ENCODE measurements at regions not wholly inside any gene's neighbourhood (a gene's known extent, or its start where the extent isn't known, plus 50 kb on each side); places are given as distances from the start of the nearest gene placed in this dataset.

DNA sequence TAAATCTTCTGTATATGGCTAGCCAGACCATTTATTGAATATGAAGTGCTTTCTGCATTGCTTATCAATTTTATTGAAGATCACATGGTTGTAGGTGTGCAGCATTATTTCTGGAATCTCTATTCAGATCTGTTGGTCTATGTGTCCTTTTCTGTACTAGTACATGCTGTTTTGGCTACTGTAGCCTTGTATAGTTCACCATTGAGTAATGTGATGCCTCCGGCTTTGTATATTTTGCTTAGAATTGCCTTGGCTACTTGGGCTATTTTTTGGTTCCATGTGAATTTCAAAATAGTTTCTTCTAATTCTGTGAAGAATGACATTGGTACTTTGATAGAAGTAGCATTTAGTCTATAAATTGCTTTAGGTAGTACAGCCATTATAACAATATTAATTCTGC lies 1187.2 kb downstream of the XPNPEP1 start:
- H3K27ac ChIP-seq, result no peak overlapping the region
- TF ChIP-seq, protein P1, sequence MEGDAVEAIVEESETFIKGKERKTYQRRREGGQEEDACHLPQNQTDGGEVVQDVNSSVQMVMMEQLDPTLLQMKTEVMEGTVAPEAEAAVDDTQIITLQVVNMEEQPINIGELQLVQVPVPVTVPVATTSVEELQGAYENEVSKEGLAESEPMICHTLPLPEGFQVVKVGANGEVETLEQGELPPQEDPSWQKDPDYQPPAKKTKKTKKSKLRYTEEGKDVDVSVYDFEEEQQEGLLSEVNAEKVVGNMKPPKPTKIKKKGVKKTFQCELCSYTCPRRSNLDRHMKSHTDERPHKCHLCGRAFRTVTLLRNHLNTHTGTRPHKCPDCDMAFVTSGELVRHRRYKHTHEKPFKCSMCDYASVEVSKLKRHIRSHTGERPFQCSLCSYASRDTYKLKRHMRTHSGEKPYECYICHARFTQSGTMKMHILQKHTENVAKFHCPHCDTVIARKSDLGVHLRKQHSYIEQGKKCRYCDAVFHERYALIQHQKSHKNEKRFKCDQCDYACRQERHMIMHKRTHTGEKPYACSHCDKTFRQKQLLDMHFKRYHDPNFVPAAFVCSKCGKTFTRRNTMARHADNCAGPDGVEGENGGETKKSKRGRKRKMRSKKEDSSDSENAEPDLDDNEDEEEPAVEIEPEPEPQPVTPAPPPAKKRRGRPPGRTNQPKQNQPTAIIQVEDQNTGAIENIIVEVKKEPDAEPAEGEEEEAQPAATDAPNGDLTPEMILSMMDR (conservative IDR thresholded peaks at IDR 0.05), result no peak

DNA sequence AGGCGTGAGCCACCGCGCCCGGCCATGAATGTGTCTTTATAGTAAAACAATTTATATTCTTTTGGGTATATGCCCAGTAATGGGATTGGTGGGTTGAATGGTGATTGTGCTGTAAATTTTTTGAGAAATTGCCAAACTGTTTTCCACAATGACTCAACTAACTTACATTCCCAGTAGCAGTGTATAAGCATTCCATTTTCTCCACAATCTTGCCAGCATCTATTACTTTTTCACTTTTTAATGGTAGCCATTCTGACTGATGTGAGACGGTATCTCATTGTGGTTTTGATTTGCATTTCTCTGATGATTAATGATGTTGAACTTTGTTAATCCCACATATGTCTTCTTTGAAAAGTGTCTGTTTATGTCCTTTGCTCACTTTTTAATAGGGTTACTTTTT lies 1187.9 kb downstream of the XPNPEP1 start:
- TF ChIP-seq, protein P1 (conservative IDR thresholded peaks at IDR 0.05), result no peak
- no peak overlapping the region for H3K27ac ChIP-seq

DNA sequence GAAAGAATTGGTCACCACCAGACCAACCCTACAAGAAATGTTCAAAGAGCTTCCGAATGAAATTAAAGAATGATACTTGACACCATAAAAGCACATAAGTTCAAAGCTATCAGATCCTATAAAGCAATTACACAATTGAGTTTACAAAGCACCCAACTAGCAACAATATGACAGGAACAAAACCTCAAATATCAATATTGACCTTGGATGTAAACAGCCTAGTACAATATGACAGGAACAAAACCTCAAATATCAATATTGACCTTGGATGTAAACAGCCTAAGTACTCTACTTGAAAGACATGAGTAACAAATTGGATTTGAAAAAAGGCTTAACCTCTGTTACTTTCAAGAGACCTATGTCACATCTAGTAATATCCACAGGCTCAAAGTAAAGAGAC lies 1201.4 kb downstream of the XPNPEP1 start:
- TF ChIP-seq, protein P1 (conservative IDR thresholded peaks at IDR 0.05), result no peak
- no peak overlapping the region for H3K27ac ChIP-seq

DNA sequence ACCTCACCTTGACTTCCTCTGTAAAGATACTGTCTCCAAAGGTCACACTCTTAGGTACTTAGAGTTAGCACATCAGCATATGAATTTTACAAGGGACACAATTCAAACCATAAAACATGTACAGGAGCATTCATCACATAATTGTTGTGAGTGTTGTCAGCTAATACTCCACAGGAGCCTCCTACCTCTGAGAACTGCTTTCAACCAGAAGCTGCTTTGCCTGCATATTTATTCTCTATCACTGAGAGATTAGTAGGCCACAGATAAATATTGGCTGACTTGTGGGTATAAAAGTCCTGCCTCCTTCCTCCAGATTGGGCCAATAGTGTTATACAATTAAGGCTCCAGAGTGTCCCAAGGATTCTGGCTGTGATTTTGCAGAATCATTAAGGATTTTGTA lies 1207.0 kb downstream of the XPNPEP1 start:
- TF ChIP-seq, protein P1 (conservative IDR thresholded peaks at IDR 0.05), result no peak
- H3K27ac ChIP-seq, result no peak overlapping the region

DNA sequence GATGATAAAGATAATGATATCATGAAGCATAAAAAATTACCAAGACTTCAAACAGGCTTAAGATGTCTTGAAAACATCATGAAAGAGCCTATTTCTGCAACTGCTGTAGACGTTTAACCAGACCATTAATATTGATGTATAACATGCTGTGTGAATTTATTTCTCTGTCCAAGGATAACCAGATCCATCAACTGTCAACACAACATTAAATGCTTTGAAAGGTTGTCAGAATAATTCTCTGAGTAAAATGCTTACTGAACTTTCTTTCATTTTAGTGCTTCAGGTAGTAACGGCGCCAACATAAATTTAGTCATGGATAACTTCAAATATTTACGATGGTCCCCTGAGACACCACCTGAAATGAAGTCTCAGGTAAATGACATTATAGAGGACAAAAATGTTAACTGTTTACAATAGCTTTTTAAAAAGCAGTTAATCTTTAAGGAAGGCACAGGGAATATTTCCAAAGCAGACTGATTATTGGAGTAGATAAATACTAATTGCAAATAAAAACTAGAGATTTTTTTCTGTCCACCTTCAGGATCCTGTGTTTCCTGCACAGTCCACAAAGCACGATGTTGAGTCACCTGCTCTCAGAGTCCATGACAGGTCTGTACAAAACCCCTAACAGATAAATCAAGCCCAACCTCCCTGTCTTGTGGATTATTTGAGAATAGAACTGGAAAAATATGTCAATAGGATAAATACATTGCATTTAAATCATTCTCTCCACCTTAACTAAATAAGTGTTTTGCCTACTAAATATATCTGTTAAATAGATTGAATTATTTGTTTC lies 1213.2 kb downstream of the XPNPEP1 start:
- TF ChIP-seq, protein P1 (conservative IDR thresholded peaks at IDR 0.05), result no peak

DNA sequence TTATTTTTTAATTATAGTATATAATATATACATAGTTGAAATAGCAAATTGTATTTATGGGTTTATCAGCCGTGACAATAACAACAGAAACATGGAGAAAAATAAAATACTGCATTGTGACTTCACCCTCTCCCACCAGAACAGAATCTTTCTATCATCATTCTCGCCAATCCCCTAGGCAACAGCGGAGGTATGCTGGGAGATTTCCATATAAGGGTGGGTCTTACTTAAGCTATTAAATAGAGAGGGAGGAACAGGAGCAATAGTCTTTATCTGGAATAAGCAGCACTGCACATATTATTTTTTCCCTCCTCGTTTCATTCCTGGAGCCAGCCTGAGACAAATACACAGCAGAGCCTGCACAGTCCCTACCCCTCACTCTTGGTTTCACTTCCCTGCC lies 1214.9 kb downstream of the XPNPEP1 start:
- no peak overlapping the region for H3K27ac ChIP-seq
- TF ChIP-seq, protein P1 (conservative IDR thresholded peaks at IDR 0.05), result no peak

More for the DNA sequence above, 1213.2 kb downstream of the XPNPEP1 start:
- no peak overlapping the region for H3K27ac ChIP-seq

DNA sequence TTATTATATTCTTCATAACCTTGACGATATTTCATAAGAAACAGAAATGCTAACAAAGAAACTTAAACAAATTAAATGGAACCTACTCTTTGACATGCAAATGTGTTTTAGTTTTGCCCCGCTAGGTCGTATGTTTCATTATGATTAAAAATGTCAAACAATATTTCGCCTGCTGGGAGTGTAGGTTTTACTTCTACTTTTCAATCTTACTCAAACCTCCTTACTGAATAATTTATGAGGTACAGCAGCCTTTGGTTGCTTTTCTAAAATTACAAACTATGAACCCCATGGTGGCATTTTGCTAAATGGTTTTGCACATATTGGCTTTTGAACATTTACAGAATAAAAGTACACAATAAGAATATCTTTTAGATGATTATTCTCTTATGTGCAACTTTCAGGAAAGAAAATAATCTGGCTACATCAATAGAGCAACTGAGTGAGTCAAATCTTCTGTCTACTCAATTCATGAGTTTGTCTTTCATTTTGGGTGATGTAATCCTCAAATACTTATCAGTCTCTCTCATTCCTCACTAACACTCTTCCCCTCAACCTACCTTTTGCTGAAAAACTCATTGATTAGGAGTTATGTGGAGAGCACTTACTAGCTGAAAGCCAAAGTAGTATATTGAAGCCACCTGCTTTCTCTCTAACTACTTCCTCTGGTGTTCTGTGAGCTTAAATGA lies 1226.4 kb downstream of the XPNPEP1 start:
- TF ChIP-seq, protein P1 (conservative IDR thresholded peaks at IDR 0.05), result no peak

More for the DNA sequence above, 1226.4 kb downstream of the XPNPEP1 start:
- H3K27ac ChIP-seq, result no peak overlapping the region

All from VCaP (cell line).